A549 (cell line): ENCODE measurements at regions not wholly inside any gene's neighbourhood (a gene's known extent, or its start where the extent isn't known, plus 50 kb on each side); places are given as distances from the start of the nearest gene placed in this dataset.

ENCODE experiments used
- ATAC-seq, 2 experiments: fragments of 200-7000 bp in 1 of 2; fragments of >200 bp in 1 of 2; cut with Nextera tagmentation in 1 of 2; cut with Tn5 transposase in 1 of 2; 3 replicates each; pipeline versions ENCODE4 v1.8.0 to v1.9.1; 2018 to 2020; ENCODE audit warnings: mild to moderate bottlenecking in 1 of 2, moderate library complexity in 1 of 2
- CTCF ChIA-PET: fragments of 300-600 bp; sonication (Branson Sonifier 250); formaldehyde crosslinking; extraction: SDS; loops from one replicate; lab custom pipeline; 2021; ENCODE audit warnings: antibody characterized with exemption, inconsistent platforms; lab: Yijun Ruan, JAX
- POLR2A ChIA-PET: fragments of 350-600 bp; formaldehyde crosslinking; extraction: SDS; loops from one replicate; lab custom pipeline; 2021; ENCODE audit warnings: antibody characterized with exemption, inconsistent platforms; lab: Yijun Ruan, JAX
- DNase-seq, 2 experiments: peaks; one replicate each; pipeline versions ENCODE4 v3.0.0 to v3.0.0-alpha.2; 2011 to 2016; ENCODE audit warnings: low read depth in 1 of 2, low spot score in 1 of 2
- FAIRE-seq: peaks from 2 replicates; lab custom pipeline; 2011; peaks lifted over from hg19 to GRCh38; lab: Jason Lieb, UNC
- H3K27ac ChIP-seq, 2 experiments: fragments of >200 bp; sonication (Bioruptor Twin); formaldehyde crosslinking; 3 replicates each; pipeline ENCODE4 v1.5.1; 2016 to 2017
- H3K4me1 ChIP-seq: fragments of >200 bp; sonication (Bioruptor Twin); formaldehyde crosslinking; 3 replicates; pipeline ENCODE4 v1.6.1; 2016
- H3K4me2 ChIP-seq: fragments of >200 bp; sonication (Bioruptor Twin); formaldehyde crosslinking; 3 replicates; pipeline ENCODE4 v1.6.1; 2016
- H3K4me3 ChIP-seq: fragments of >200 bp; sonication (Bioruptor Twin); formaldehyde crosslinking; 3 replicates; pipeline ENCODE4 v1.5.1; 2016
- H3K9me3 ChIP-seq: fragments of >200 bp; sonication (Bioruptor Twin); formaldehyde crosslinking; 3 replicates; pipeline ENCODE4 v1.6.1; 2016
- BHLHE40 ChIP-seq: IDR thresholded peaks from 2 replicates; pipeline ENCODE4 v1.6.1; 2012; ENCODE audit warnings: low read depth, low read length, inconsistent platforms
- CBX8 ChIP-seq: fragments of 200-600 bp; sonication (generic); IDR thresholded peaks from 2 replicates; pipeline ENCODE4 v1.6.1; 2016
- CEBPB ChIP-seq, 2 experiments: fragments of >200 bp in 1 of 2; sonication (Bioruptor Twin) in 1 of 2; formaldehyde crosslinking in 1 of 2; IDR thresholded peaks; 2 replicates each; pipeline ENCODE4 v1.6.1; 2012 to 2016
- EHF ChIP-seq: fragments of 250-450 bp; sonication (Bioruptor Pico); IDR thresholded peaks from 2 replicates; pipeline ENCODE4 v1.5.0; 2020; ENCODE audit warnings: mild to moderate bottlenecking
- FOXS1 ChIP-seq: fragments of 250-450 bp; sonication (Bioruptor Pico); IDR thresholded peaks from 2 replicates; pipeline ENCODE4 v1.5.0; 2020; ENCODE audit warnings: mild to moderate bottlenecking, moderate library complexity
- GATA3 ChIP-seq: IDR thresholded peaks from 2 replicates; pipeline ENCODE4 v1.6.1; 2012; ENCODE audit warnings: borderline replicate concordance
- HMGXB4 ChIP-seq: fragments of 250-450 bp; sonication (Bioruptor Pico); IDR thresholded peaks from 2 replicates; pipeline ENCODE4 v1.5.0; 2021; ENCODE audit warnings: mild to moderate bottlenecking, moderate library complexity, borderline replicate concordance
- KDM1A ChIP-seq: fragments of 200-600 bp; sonication (generic); IDR thresholded peaks from 2 replicates; pipeline ENCODE4 v1.6.1; 2016; ENCODE audit warnings: low read depth, mild to moderate bottlenecking
- NFE2L2 ChIP-seq: fragments of 150-350 bp; conservative IDR thresholded peaks from 2 replicates; pipeline ENCODE4 v1.6.1; 2014; ENCODE audit warnings: low read length
- NR3C1 ChIP-seq: fragments of >200 bp; sonication (Bioruptor Twin); formaldehyde crosslinking; IDR thresholded peaks from 3 replicates; pipeline ENCODE4 v1.6.1; 2017
- PBX3 ChIP-seq: IDR thresholded peaks from 2 replicates; pipeline ENCODE4 v1.6.1; 2012
- POLR2AphosphoS2 ChIP-seq: conservative IDR thresholded peaks from 2 replicates; pipeline ENCODE4 v1.6.1; 2012; ENCODE audit warnings: low read length, improper control_type of control experiment, inconsistent platforms
- REST ChIP-seq: fragments of 200-600 bp; sonication (generic); IDR thresholded peaks from 2 replicates; pipeline ENCODE4 v1.6.1; 2016; ENCODE audit warnings: antibody characterized with exemption, mild to moderate bottlenecking, moderate library complexity
- RNF2 ChIP-seq: fragments of 200-600 bp; sonication (generic); IDR thresholded peaks from 2 replicates; pipeline ENCODE4 v1.6.1; 2016; ENCODE audit warnings: low read depth, mild to moderate bottlenecking, antibody characterized with exemption, moderate library complexity, borderline replicate concordance
- SREBF2 ChIP-seq: fragments of 450-650 bp; IDR thresholded peaks from 2 replicates; pipeline ENCODE4 v1.6.1; 2014; ENCODE audit warnings: mild to moderate bottlenecking, moderate library complexity
- TFCP2L1 ChIP-seq: fragments of 250-450 bp; sonication (Bioruptor Pico); IDR thresholded peaks from 2 replicates; pipeline ENCODE4 v1.5.0; 2021; ENCODE audit warnings: mild to moderate bottlenecking
- TP53 ChIP-seq: fragments of 250-450 bp; sonication (Bioruptor Pico); IDR thresholded peaks from 2 replicates; pipeline ENCODE4 v1.5.0; 2021; ENCODE audit warnings: mild to moderate bottlenecking, moderate library complexity
- ZFP36 ChIP-seq: fragments of 450-650 bp; IDR thresholded peaks from 2 replicates; pipeline ENCODE4 v1.6.1; 2014; ENCODE audit warnings: borderline replicate concordance; ENCODE audit not compliant: partially characterized antibody
- ZNF302 ChIP-seq: fragments of 250-450 bp; sonication (Bioruptor Pico); IDR thresholded peaks from 2 replicates; pipeline ENCODE4 v1.9.0; 2021; ENCODE audit warnings: inconsistent platforms, mild to moderate bottlenecking, moderate library complexity
- WGBS: methylation state at CpG from one replicate; pipeline ENCODE4 v1.1.6; 2017; ENCODE audit errors: missing lambda C conversion rate; 5-methylcytosine and 5-hydroxymethylcytosine counted together

GRCh38 chr13:99758460-99759162 is 213.0 kb downstream of the ZIC5 start:
- Histone ChIP-seq H3K9me3 (peaks cover 2% of the 10 kb centered on the region; the same call in 1 of the 3 replicates), H3K4me2 (no peak overlapping the region)
- CTCF ChIA-PET: no interaction called here

GRCh38 chr13:99757756-99758459 is 213.7 kb downstream of the ZIC5 start:
- ATAC-seq: no peak
- TF ChIP-seq BHLHE40 (no peak), FOXS1 (CRISPR knock-in tag) (no peak), NFE2L2 (no peak), RNF2 (no peak), HMGXB4 (CRISPR knock-in tag) (no peak), POLR2AphosphoS2 (no peak), EHF (CRISPR knock-in tag) (no peak), NR3C1 (no peak), ZFP36 (no peak), KDM1A (no peak)

More at GRCh38 chr13:99758460-99759162, 213.0 kb downstream of the ZIC5 start:
- no peak overlapping the region for H3K4me3 ChIP-seq
- TF ChIP-seq TP53 (CRISPR knock-in tag): no peak
- no peak for TF ChIP-seq BHLHE40
- TF ChIP-seq CEBPB (IDR thresholded peaks at IDR 0.05): no peak
- no peak for TF ChIP-seq ZNF302 (CRISPR knock-in tag)
- TF ChIP-seq CBX8: no peak
- no peak for TF ChIP-seq TFCP2L1 (CRISPR knock-in tag)
- no peak for TF ChIP-seq ZFP36
- no peak for TF ChIP-seq NFE2L2
- TF ChIP-seq FOXS1 (CRISPR knock-in tag): no peak
- no peak for TF ChIP-seq SREBF2
- TF ChIP-seq NR3C1: no peak
- TF ChIP-seq HMGXB4 (CRISPR knock-in tag): no peak
- no peak for TF ChIP-seq EHF (CRISPR knock-in tag)
- TF ChIP-seq REST: no peak
- no peak for TF ChIP-seq GATA3
- no peak for TF ChIP-seq PBX3
- TF ChIP-seq, all 56 proteins: peak for 0
- POLR2A ChIA-PET: no interaction called here
- ATAC-seq (no peak), DNase-seq (no peak), FAIRE-seq (no peak)
- no peaks in the 10 kb centered on the region for H3K4me1 ChIP-seq
- WGBS: 58% methylated on average over 6 of the region's 6 CpGs
- H3K27ac ChIP-seq: no peak overlapping the region

More at GRCh38 chr13:99757756-99758459, 213.7 kb downstream of the ZIC5 start:
- Histone ChIP-seq H3K4me1 (no peaks in the 10 kb centered on the region), H3K4me3 (no peak overlapping the region), H3K27ac (no peak overlapping the region), H3K9me3 (peaks cover 2% of the 10 kb centered on the region; the same call in 1 of the 3 replicates), H3K4me2 (no peak overlapping the region)
- DNase-seq: no peak
- ChIA-PET POLR2A (no interaction called here), CTCF (no interaction called here)
- WGBS: 59% methylated on average over 8 of the region's 8 CpGs
- FAIRE-seq: no peak
